NCI-H774 (cell line): ENCODE measurements at regions not wholly inside any gene's neighbourhood (a gene's known extent, or its start where the extent isn't known, plus 50 kb on each side); places are given as distances from the start of the nearest gene placed in this dataset.

Experiments
- DNase-seq: peaks from one replicate; lab custom pipeline; 2025; lab: John Stamatoyannopoulos, UW

DNA sequence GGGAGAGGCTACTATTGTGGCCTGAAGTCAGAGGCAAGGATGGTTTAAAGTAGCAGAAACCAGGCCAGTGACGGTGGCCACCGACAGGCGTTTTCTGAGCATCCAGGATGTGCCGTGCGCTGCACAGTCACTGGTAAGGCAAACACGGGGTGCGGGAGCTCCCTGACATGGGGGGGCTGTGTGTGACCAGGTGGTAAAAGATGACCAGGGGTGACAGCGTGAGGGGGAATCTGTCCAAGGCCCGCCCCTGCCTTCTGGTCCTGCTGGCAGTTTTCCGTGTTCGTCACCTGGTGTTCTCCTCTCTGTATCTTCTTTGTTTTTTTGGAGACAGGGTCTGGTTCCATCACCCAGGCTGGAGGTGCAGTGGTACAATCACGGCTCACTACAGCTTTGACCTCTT lies 167.4 kb downstream of the ICE1 start:
- DNase-seq: no peak

DNA sequence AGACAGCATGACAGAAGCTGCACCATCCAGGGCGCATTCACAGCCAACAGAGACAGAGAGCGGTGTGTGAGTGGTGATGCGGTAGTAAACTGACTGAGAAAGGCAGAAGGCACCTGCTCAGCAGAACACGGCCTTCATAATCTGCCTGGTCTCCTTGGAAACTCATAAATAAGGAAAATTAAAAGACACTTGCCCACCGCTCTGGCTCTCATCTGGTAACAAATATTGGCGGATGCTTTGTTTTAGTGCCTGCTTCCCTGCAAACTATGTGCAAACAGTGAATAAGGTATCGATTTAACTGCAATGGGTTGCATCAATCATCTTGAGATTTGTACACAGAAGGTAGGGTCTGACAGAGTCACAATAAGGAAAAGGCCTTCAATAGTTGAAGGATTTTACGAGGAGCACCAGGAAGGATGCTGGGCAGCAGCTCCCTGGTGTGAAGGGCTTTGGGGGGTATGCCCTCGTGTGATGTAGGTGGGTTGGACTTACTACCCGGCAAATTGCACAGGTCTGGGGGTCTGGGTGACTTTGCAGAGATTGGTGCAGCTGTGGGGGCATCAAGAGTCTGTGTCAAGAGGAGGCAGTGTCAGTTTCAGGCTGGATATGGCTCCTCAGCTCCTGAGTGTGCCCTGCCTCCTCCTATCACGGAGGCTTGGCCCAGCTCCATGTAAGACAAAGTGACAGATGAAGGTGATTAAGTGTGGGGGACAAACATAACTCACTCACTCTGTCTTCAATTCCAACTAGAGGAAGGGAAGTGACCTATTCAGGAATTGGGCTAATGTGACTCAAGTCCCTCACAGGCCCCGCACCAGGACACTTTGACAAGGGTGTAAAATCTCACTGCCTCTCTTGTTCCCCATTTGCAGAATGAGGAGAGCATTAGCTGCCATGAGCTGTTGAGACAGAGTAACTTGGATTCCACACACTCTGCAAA lies 166.7 kb downstream of the ICE1 start:
- DNase-seq: no peak

DNA sequence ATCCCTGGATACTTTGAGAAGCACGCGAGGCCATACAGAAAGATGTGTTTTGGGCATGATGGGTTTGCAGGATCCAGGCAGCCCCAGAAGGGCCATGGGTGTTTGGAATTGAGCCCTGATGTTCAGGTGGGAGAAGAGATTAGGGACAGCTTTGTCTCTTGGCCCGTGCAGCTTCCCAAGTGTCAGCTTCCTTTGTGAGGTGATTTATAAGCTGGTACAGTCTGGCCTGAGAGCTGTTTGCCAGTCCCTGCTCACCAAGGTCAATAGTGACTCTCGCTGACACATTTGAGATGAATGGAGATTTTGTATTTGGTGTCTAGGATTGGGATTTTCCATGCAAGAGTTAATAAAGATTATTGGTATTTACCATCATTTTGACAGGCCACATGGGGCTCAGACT lies 165.9 kb downstream of the ICE1 start:
- no peak for DNase-seq

DNA sequence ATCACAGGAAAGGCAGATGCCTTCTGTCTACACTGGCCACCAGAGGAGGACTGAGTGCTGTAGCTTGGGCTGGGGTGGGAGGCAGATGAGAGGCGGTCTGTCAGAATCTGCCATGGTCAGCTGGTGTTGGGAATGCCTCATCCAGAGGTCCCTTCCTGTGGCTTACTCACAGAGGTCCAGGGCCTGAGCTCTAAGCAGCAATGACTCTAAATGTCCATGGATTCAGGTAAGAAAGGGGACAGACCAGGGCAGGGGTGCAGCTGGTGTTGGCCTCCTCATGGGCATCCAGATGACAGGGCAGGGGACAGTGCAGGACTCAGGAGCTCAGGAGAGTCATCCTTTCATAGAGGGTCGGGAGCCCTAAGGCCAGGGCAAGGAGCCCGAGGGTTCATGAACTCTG lies 165.0 kb downstream of the ICE1 start:
- DNase-seq: no peak

DNA sequence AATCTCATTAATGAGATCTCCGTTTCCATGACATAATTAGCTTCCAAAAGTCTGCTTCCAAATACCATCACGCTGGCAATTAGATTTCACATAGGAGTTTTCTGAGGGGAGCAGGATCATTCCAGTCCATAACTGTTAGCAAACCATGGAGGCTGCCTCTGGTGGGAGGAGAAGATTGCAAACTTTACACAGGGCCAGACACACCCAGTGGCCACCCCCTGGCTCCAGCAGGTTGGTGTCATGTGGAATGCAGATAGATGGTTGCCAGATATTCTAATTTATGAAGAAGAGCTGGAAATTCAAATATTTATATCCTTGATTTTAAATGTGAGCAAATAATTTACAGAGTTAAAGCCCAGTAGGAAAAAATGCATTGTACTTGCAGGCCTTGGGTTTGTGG lies 164.2 kb downstream of the ICE1 start:
- no peak for DNase-seq

DNA sequence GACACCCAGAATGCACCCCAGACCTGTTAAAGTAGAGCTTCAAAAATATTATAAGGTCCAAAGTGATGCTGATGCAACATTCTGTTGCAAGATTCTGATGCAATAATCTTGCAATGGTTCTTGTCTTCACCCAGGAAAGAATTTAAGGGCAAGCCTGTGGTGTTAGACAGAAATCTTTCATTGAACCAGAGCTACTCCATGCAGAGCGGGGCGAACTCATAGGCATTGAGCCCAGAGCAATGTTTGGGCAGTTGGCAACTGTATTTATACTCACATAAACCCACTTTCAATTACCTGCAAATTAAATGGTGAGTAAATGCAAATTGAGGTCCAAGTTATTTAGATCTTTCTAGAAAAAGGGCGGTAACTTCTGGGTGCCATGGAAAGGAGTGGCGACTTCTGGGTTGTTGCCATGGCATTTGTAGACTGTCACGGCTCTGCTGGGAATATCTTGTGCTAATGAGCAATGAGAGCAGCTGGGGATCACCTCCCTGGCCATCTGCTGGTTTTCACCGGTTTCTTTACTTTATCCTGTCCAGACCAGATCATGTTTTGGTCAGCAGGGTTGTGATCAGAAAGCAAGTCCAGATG lies 163.4 kb downstream of the ICE1 start:
- DNase-seq: no peak

DNA sequence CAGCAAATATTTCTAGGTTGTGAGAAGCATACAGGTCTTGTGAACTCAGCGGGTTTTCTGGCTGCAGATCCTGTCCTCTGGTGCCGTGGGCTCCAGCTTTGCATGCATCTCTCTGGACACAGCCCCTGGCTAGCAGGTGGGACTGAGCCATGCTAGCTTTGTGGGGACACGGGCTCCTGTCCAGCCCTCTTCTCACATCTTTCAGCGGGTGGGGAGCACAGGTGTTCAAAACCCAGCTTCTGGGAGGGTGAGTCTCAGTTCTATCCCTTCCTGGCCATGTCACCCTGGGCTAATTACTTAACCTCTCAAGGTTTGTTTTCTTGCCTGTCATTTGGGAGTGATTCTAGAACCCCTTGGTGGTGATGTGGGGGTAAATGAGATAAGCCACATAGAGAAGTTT lies 162.3 kb downstream of the ICE1 start:
- DNase-seq: no peak

DNA sequence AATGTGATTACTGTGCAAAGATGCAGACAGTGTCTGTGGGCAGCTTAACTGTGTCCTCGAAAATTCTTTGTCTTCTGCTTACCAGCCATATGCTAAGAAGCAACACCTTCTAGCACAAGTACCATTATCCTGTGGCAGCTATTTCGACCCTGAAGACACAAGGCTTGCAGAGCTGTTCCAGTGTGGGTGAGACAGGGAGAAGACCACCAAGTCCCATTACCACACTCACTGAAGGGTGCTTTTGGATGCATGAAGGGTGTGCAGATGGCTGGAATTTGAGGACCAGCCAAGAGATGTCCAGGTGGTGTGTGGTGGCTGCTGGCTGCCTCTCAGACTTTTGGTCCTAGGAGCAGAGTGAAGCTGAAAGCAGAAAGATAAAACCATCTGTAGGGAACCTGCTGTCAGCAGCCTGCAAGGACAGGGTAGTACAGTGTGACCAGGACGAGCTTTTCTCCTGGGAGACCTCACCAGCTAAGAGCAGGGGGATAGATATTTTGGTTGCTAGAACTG lies 161.8 kb downstream of the ICE1 start:
- no peak for DNase-seq

DNA sequence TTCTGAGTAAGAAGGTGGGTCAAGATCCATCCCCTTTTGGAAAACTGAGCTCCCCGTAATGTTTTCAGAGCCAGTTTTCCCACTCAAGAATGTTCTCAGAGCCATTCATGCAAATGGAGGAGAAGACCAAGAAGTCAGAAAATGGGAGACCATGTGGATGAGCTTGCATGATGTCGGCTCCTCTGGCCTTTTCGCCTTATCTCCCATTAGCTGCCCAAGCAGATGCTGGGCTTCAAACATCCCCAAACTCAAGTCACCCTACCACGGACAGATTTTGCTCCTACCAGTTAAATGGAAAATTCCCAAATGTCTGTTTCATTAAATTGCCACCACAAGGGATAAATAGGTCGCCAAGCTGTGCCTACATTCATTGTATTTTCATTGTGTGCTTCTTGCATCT lies 161.4 kb downstream of the ICE1 start:
- no peak for DNase-seq

DNA sequence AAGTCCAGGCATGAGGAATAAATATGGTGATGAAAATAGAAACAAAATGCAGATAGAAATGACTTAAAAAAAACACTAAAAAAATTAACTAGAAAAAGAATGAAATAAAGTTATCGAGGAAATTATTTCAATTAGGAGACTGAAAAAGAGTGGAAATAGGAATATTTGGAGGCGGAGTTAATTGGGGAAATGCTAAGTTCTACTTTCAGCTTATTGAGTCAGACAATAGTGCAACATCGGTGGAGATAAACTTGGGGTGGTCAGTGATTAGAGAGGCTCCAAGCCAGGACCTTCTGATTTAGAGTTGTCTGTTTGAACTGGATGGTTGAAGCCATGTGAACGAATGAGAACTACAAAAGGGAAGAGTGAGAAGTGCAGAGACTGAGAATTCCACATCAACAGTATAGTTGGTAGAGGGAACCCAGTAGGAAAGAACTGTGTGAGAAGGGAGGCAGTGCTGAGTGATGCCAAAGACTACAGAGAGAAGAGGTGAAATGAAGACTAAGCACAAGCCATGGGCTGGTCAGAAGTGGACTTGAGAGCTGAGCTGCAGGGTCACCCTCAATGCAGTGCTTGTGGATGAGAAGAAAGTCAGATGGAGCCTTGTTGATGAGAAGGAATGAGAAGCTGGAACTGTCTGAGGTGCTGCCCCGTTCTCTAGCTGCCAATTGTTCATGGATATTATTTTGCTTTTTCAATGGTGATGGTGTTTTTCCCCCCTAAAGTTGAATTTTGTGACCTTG lies 160.7 kb downstream of the ICE1 start:
- DNase-seq: no peak

DNA sequence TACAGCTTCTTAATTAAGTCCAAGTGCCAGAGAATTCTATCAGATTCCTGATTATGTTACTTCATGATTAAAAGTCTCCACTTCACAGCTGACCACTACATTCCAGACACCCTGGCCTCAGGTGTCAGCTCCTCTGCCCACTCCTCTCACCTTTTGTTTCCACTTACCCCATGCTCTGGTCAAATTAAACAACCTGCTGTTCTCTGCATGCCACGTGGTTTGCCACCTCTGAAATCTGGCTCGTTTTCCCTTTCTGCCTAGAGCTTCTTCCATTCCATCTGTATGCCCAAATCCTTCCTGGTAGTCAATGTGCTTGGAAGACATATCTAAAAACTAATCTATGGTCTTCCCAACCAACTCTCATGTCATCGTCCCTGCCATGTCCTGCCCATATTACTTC lies 158.6 kb downstream of the ICE1 start:
- no peak for DNase-seq

DNA sequence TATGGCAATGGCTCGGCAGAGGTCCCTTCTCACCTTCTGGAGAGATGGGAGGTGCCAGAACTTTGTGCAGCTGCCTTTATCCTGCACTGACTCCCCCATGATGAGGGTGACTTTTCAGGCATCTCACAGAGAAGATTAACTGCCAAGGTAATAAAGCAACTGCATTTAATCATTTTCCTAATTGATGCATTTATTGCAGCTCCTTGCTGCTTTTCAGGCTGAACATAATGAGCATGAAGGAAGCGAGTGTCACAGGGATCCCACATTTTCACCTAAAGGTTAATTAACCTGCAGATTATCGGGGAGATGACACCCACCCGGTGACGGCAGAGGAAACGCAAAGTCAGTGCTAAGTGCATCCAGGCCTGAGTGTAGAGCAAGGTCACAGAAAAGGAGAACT lies 154.3 kb downstream of the ICE1 start:
- no peak for DNase-seq

DNA sequence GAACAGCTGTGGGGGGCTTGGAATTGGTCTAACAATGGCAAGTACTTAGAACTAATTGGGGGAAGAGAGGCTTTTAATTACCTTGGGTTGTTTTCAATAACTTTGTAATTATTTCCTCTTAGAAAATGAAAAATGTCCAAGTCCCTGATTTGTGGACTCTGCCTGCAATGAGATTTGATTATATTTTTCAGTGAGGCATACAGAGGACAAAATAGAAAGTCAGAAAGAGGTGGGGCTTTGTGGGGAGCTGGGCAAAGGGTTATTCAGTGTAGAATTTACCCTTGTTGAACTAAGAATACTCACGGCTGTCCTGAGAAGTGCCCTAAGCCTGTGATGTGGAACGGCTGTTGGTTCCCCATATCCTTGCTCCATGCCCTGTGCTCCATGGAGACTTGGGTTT lies 153.0 kb downstream of the ICE1 start:
- DNase-seq: no peak

DNA sequence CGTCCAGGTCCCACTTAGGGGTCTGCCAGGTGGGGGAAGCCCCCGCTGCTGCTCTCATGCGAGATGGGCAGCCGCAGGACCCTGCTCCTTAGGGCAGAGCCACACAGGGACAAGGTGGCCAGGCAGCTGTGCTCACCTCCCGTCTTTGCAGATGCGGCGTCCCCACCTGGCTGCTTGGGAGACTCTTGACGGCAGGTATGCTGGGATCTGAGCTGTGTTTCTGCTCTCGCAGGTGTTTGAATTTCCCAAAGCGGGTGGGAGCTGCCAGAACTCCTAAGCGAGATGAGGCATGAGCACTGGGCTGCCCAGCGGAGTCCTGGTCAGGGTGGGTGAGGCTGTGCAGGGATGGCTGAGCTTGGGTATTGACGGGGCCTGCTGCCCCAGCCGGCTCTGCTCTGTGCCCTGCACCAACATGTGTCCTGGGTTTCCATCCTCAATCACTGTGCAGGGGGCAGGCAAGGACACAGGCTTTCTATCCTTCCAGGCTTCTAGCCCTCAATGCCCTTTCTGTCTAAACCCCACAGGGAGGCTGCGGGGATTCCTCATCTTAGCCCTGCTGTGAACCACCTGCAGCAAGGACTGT lies 151.4 kb downstream of the ICE1 start:
- no peak for DNase-seq

DNA sequence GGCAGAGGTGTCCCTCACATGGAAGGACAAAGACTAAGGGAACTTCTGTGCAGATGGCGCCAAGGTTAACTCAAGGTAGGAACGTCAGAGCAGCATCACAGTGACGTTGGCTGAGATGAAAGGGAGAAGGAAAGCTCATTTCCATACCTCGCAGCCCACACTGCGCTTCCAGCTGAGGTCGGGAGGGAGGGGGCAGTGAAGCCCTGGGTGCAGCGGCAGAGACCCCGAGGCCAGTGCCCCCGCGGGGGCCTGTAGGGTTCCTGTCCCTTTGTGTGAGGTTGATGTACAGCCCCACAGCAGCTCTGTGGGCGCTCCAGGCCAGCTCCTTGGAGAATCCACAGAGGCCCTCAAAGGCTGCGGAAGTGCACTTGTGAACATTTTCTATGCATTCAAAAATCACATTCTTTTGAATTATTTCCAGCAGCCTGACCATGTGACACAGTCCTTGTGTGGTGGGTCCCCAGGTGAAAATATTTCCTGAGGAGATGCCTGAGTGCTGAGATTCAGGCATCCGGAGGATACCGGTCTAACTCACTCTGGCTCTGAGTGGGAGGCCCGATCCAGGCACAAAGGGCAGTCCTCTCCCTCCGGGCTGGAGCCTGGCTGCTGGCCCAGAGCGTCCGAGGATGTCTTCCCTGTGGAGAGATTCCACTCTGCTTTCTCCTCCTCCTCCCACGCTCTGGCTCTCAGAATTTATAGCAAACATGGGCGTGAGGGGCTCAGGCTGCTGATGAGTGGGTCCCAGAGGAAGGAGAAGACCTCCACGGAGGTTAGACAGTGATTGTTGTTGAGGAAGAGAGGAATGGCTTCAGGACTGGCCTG lies 150.7 kb downstream of the ICE1 start:
- DNase-seq: no peak

DNA sequence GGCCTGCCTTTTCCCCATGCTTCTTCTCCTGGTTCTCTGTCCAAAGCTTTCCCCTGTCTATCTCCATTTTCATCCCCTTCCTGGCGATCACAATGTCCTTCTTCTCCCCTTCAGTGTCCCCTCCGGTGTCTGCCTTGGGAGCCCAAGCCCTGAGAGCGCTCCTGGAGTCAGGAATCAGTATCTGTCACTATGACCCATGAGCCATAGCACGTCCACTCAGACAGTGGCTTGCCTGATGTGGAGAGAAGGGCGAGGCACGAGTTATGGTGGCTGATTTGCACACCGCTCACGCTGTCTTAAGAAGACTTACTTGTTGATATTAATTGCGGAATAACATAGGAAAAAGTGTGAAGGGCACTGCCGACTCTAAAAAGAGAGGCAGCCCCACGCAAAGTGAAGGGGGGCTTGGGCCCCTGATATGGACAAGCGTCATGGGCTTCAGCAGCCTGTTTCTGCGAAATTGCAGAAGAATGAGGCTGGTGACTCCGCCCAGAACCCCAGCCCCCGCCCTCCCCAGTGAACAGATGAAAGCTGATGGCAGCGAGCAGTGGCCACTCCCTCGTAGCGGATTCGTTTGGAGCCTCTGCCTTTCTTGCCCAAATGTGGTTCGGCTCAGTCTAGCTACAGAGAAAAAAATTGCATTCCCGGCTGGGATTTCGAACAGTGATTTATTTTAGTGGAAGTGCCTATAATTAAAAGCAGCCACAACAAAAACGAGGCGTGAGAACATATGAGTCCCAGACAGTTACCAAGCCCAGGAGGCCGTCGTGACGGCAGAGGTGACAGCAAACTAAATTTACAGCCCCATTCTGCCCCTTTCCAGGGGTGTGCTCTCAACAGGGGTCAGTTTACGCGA lies 149.8 kb downstream of the ICE1 start:
- no peak for DNase-seq

DNA sequence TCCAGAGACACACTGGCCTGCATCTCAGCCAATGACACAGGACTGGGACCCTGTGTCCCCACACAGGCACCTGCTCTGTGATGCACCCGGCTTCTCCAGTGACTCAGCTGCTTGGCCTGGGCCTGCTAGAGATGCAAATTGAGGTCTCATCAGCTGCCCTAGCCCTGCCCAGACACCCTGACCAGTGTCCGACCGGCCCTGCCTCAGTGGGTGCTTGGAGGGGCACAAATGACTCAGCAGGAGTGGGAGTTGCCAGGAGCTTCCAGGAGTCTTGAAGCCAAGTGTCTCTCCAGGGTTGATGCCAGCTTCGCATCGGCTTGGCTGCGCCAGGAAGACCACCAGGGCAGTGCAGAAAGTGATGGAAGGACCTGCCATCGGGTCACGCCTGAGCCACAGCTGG lies 148.2 kb downstream of the ICE1 start:
- no peak for DNase-seq

DNA sequence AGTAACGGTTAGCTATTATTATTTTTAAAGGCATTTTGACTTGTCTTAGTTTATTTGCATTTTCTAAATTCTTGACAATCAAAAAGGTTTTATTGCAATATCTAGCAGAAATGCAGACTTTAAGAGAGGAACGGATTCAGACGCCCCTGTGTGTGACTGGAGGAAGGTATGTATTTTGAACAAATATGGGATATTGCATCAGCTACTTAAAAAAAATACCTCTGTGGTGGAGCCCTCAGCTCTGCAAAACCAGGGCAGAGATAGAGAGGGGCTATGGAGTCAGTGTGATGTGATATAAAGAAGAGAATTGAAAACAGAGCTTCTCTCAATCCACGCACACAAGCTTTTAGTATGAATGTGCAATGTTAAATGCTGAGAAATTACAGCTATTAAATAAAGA lies 142.4 kb downstream of the ICE1 start:
- no peak for DNase-seq

DNA sequence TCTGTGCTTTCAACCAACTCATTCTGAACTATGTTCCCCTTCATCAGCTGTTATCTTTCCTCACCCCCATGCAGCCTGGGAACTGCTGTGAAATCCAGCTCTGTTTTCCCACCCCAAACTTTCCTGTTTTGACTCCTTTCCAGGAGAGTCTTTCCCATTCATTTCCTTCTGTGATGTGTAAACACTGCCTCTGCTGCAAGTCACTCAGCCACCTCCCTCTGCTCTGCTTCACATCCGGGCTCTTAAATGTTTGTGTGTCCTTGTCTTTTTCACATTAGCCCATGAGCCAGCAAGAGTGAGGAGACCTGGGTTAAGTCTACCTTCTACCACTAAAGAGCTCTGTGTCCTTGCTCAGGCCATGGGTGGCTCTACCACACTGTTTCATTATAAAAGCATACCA lies 137.5 kb downstream of the ICE1 start:
- DNase-seq: peak; percentile 30

DNA sequence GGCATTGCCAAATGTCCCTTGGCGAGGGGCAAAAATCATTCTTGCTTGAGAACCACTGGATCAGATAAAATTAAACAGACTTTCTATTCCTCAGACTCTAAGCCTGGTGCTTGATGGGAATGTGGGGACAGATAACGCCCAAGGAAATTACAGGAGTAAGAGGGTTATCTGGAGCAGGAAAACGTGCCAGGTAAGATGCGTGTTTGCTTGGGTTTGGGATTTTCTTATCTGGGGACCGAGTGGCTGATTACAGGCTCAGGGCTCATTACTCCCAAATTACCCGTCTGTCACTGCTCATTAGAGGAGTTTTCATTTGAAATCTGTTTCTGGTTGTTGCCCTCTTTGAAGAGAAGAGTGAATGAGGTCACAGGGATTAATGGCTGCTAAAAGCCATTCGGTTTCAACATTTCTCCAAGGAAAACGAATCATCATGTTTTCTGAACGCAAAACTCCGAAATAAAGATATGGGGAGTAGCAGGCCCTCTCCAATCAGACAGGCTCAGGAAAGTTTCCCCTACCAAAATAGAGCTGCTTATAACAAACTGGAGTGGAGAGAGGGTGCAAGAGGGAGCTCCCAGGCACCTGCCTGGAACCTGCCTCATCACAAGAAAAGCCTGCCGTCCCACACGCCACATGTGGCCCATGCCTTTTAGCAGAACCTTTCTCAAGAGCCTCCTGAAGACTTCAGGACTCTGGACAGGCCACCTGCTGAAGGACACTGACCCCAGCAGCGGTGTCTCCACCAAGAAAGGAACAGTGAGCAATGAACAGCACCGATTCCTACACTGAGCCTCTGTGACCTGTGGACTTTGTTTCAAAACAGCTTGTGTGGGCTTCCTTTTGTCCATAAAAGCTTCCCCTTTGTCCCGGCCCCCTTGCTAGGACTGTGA lies 136.4 kb downstream of the ICE1 start:
- DNase-seq: no peak
